ENCODE measurements at regions not wholly inside any gene's neighbourhood (a gene's known extent, or its start where the extent isn't known, plus 50 kb on each side); places are given as distances from the start of the nearest gene placed in this dataset.

DNA sequence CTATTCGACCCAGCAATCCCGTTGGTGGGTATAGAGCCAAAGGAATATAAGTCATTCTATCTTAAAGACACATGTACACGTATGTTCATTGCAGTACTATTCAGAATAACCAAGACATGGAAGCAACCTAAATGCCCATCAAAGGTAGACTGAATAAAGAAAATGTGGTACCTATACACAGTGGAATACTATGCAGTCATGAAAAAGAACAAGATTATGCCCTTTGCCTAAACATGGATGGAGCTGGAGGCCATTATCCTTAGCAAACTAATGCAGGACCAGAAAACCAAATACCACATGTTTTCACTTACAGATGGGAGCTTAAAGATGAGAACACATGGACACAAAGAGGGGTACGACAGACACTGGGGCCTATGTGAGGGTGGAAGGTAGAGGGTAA, 845.3 kb downstream of the TYW1 start:
- ATAC-seq (no peak), DNase-seq (no peak)
- intact Hi-C loops (cut with DNase I, micrococcal nuclease): no loop called here

DNA sequence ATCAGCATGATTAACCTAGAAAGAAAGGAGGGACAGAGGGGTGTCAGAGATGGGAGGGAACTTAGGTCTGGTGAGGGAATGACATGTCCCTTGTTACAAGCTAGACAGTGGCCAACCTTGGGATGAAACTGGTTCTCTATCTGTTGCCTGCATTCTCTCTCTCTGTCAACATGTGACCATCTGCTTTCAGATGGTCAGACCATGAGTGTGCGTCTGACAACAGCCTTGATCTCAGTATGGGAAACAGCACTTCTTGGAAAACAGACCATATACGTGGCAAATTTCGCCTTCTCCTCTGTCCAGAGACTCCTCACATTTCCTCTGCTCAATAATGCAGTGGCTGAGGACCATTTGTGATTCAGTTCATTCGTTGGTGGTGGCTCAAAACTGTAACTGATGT, 845.9 kb downstream of the TYW1 start:
- DNase-seq (no peak), ATAC-seq (no peak)
- intact Hi-C loops (cut with DNase I, micrococcal nuclease): no loop called here

DNA sequence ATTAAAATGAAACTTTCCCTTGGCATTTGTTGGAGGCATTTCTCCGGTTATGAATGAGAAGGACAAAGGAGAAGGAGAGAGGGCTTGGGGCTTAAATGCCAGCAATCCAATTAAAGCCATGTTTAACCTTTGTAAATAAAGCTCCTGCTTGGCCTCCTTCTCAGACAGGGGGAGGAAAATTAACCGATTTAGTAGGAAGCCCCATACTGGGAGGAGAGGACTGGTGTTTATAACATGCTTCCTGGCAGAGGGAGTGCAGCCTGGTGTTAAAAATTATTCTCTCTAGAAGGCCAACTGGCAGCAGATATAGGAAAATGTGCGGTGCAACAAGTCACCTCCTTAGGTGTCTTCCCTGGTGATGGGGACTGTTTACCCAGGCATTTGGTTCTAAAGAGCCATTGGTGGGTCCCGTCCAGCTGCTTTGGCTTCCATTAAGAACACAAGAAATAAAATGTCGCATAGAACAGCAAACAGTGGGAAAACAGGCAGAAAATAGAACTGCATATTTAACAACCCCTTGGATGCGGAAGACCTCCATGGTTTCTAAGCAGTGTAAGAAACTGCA, 846.5 kb downstream of the TYW1 start:
- intact Hi-C loops (cut with DNase I, micrococcal nuclease): no loop called here
- DNase-seq (no peak), ATAC-seq (no peak)

- ATAC-seq (no peak), DNase-seq (no peak)
- intact Hi-C loops (cut with DNase I, micrococcal nuclease): no loop called here
Observed at GRCh38 chr7:67843615-67844014, 847.0 kb downstream of the TYW1 start.

GRCh38 chr7:67847092-67847787, 850.6 kb downstream of the TYW1 start:
- intact Hi-C loops (cut with DNase I, micrococcal nuclease): no loop called here
- DNase-seq (no peak), ATAC-seq (no peak)

- intact Hi-C loops (cut with DNase I, micrococcal nuclease): no loop called here
- ATAC-seq (no peak), DNase-seq (no peak)
Observed at GRCh38 chr7:67854221-67855178, 857.9 kb downstream of the TYW1 start.

GRCh38 chr7:67855322-67855721, 858.7 kb downstream of the TYW1 start:
- intact Hi-C loops (cut with DNase I, micrococcal nuclease): no loop called here
- DNase-seq (no peak), ATAC-seq (no peak)

- ATAC-seq (no peak), DNase-seq (no peak)
- intact Hi-C loops (cut with DNase I, micrococcal nuclease): no loop called here
Observed at GRCh38 chr7:67856046-67856445, 859.4 kb downstream of the TYW1 start.

- intact Hi-C loops (cut with DNase I, micrococcal nuclease): no loop called here
- DNase-seq (no peak), ATAC-seq (no peak)
Observed at GRCh38 chr7:67857698-67858097, 861.1 kb downstream of the TYW1 start.

GRCh38 chr7:67858931-67859330, 862.3 kb downstream of the TYW1 start:
- ATAC-seq: no peak
- DNase-seq: no peak
- intact Hi-C loops (cut with DNase I, micrococcal nuclease): no loop called here

- intact Hi-C loops (cut with DNase I, micrococcal nuclease): no loop called here
- DNase-seq: no peak
- no peak for ATAC-seq
Observed at GRCh38 chr7:67863911-67864310, 867.3 kb downstream of the TYW1 start.

- intact Hi-C loops (cut with DNase I, micrococcal nuclease): no loop called here
- ATAC-seq (no peak), DNase-seq (no peak)
Observed at GRCh38 chr7:67866054-67866453, 869.4 kb downstream of the TYW1 start.

DNA sequence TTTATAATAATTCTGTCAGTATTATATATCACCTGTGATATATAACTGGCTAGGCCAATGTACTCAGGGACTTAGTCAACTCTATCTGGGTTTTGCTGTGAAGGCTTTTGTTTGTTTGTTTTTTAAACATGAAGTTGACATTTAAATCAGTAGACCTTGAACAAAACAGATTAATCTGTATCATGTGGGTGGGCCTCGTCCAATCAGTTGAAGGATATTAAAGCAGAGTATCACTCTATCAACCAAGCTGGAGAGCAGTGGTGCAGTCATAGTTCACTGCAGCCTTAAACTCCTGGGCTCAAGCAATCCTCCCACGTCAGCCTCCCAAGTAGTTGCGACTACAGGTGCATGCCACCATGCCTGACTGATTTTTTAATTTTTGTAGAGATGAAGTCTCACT, 870.2 kb downstream of the TYW1 start:
- DNase-seq: no peak
- intact Hi-C loops (cut with DNase I, micrococcal nuclease): no loop called here
- ATAC-seq: no peak

GRCh38 chr7:67870396-67870795, 873.8 kb downstream of the TYW1 start:
- no peak for ATAC-seq
- intact Hi-C loops (cut with DNase I, micrococcal nuclease): no loop called here
- DNase-seq: no peak

- no peak for DNase-seq
- ATAC-seq: no peak
- intact Hi-C loops (cut with DNase I, micrococcal nuclease): no loop called here
Observed at GRCh38 chr7:67875558-67875957, 878.9 kb downstream of the TYW1 start.

DNA sequence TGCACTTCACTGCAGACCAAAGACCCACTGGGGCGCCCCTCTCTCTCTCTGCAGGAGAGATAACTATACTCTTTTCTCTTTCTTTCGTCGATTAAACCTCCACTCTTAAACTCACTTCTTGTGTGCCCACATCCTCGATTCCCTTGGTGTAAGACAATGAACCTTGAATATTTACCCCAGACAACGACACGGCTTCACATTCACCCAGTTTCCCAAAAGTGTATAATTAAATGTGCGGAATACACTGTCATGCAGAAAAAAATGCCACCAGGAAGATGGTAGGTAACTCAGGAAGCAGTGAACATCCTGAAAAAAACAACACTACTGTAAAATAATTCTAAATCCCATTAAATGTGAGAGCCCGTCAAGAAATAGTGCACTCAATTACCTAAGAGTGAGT, 882.2 kb downstream of the TYW1 start:
- ATAC-seq: no peak
- DNase-seq: no peak
- intact Hi-C loops (cut with DNase I, micrococcal nuclease): no loop called here

- intact Hi-C loops (cut with DNase I, micrococcal nuclease): no loop called here
- no peak for ATAC-seq
- no peak for DNase-seq
Observed at GRCh38 chr7:67882843-67883242, 886.2 kb downstream of the TYW1 start.

DNA sequence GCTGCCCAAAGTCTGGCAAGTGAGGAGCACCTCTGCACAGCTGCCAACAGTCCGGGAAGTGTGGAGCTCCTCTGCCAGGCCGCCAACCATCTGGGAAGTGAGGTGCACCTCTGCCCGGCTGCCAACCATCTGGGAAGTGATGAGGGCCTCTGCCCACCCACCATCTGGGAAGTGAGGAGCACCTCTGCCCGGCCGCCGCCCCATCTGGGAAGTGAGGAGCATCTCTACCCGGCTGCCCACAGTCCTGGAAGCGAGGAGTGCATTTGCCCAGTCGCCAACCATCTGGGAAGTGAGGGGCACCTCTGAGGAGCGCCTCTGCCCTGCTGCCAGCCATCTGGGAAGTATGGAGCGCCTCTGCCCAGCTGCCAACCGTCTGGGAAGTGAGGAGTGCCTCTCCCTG, 893.7 kb downstream of the TYW1 start:
- intact Hi-C loops (cut with DNase I, micrococcal nuclease): no loop called here
- DNase-seq (no peak), ATAC-seq (no peak)

DNA sequence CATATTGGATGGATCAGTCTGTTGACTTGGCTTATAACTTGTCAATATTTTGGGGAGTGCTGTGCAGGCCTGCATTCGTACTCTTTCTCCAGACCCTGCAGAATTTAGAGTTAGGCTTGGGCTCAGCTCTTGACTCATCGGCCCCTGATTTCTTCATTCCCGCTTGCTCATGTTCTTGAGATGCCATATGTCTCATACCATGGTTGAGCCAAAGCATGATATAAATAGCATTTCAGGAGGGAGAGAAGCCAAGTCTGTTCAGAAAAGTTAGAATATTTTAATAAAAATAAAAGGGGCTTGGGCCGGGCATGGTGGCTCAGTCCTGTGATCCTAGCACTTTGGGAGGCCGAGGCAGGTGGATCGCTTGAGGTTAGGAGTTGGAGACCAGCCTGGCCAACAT, 898.1 kb downstream of the TYW1 start:
- DNase-seq: no peak
- intact Hi-C loops (cut with DNase I, micrococcal nuclease): no loop called here
- ATAC-seq: no peak

- intact Hi-C loops (cut with DNase I, micrococcal nuclease): no loop called here
- no peak for DNase-seq
- ATAC-seq: no peak
Observed at GRCh38 chr7:67896721-67897120, 900.1 kb downstream of the TYW1 start.
